Suprapubic skin (tissue), 3 donors: ENCODE measurements at regions not wholly inside any gene's neighbourhood (a gene's known extent, or its start where the extent isn't known, plus 50 kb on each side); places are given as distances from the start of the nearest gene placed in this dataset.

Source experiments
- POLR2A ChIP-seq, 2 donors: fragments of 450-650 bp; IDR thresholded peaks; one replicate each; pipeline ENCODE4 v1.6.1; 2017; ENCODE audit warnings: antibody characterized with exemption in 2 of 2, mild to moderate bottlenecking in 2 of 2, moderate library complexity in 2 of 2
- TF ChIP-seq, protein P1 (sequence below), 2 donors: fragments of 200-600 bp in 1 of 2; fragments of 450-650 bp in 1 of 2; sonication (generic) in 1 of 2; IDR thresholded peaks; one replicate each; pipeline ENCODE4 v1.5.1; 2016 to 2019; ENCODE audit warnings: antibody characterized with exemption in 2 of 2, mild to moderate bottlenecking in 1 of 2, moderate library complexity in 1 of 2

DNA sequence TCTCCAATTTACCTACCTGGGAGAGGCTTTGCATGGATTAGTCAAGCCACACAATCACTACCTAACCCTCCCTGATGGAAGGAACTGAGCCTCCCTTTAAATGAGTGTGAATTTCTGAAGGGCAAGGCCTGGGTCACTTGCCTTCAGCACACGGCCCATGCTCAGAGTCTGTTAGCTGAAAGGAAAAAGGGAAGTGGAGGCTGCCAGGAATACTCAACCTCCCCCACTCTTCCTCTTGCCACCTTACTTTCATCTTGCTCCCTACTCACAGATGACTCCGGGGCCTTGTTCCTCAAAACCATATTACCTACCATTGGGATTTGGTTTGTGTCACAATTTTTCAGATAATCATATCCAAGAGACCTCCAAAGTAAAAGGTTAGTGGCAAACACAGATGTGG, 220.0 kb downstream of the ABHD5 start:
- TF ChIP-seq, protein P1, sequence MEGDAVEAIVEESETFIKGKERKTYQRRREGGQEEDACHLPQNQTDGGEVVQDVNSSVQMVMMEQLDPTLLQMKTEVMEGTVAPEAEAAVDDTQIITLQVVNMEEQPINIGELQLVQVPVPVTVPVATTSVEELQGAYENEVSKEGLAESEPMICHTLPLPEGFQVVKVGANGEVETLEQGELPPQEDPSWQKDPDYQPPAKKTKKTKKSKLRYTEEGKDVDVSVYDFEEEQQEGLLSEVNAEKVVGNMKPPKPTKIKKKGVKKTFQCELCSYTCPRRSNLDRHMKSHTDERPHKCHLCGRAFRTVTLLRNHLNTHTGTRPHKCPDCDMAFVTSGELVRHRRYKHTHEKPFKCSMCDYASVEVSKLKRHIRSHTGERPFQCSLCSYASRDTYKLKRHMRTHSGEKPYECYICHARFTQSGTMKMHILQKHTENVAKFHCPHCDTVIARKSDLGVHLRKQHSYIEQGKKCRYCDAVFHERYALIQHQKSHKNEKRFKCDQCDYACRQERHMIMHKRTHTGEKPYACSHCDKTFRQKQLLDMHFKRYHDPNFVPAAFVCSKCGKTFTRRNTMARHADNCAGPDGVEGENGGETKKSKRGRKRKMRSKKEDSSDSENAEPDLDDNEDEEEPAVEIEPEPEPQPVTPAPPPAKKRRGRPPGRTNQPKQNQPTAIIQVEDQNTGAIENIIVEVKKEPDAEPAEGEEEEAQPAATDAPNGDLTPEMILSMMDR (IDR thresholded peaks at IDR 0.05) = no peak
- TF ChIP-seq POLR2A (IDR thresholded peaks at IDR 0.05) = no peak
